Activated CD8-positive, alpha-beta memory T cell treated with anti-CD3 and anti-CD28 coated beads, Interleukin-2, amount 50 U/mL, for 4 hours (primary cell): ENCODE measurements at regions not wholly inside any gene's neighbourhood (a gene's known extent, or its start where the extent isn't known, plus 50 kb on each side); places are given as distances from the start of the nearest gene placed in this dataset.

Experiments used
- DNase-seq: peaks from one replicate; pipeline ENCODE4 v3.0.0-alpha.2; 2020

DNA sequence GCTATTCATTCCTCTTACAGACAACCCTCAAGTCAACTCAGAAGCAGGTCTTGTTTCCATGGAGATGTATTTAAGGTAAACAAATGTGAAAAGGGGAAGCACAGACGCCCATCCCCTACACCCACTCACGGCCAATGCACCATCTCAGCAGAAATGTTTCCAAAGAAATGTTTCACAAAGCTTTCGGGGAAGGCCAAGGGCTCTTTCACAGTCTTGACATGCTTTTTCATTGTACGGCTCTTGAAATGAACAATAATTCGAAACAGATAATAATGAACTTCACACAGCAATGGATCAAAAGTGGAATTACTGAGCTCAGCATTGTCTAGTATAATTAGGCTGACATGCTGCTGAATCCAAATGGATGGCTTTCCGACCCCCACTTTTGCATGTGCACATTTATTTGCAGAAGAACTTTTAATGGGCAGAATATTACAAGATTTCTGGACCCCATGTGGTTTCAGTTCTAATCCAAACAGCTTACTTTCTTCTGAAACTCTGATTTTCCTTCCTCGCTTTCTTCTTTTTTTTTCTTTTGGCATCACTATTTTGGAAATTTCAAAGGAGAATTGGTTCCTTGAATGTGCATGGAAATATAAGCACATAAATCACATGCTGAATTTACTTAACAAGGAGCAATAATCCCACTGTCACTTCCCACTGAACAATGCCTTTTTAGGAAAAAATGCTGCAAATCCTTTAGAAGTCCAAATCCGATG, 160.9 kb downstream of the SMIM20 start:
- DNase-seq, result no peak

DNA sequence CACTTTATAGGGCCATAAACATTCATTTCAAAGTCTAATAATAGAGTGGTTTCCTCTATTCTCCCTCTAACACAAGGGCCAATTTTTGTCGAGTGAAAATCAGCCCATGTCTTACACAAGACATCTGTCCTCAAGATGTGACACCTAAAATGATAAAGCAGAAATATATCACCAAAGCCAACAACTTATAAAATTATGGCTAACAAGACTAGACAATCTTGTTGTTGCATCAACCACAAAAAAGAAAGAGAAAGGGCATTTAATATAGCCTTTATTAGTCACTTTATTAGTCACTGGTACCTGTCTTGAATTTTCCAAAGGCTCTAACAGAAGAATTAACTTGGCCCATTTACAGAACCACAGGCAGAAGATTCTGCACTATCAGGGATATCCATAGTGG, 161.6 kb downstream of the SMIM20 start:
- no peak for DNase-seq

DNA sequence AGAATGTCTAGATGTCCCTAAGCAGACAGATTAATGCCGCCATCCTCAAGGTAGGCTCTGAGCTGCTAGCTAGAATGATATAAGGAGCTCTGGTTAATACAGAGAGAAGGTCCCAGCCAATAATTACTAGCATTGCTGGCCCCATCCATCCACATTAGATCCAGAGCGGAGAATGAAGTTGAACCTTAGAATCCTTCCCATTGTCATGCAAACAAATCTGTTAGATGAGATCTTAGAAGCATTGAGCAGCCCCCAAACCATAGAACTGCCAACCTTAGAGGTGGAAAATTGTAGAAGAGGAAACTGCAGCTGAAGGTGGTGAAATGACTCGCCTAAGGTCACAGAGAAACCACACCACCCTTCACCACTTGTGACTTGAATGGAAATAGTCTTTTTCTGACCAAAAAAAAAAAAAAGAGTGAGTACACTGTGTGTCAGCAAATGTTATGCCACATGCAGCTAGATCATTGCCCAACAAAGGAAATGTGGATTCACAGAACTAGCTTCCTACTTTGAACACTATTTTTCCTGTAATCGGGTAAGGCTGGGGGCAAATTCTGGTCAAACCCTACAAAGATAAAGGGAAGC, 162.1 kb downstream of the SMIM20 start:
- DNase-seq, result no peak

DNA sequence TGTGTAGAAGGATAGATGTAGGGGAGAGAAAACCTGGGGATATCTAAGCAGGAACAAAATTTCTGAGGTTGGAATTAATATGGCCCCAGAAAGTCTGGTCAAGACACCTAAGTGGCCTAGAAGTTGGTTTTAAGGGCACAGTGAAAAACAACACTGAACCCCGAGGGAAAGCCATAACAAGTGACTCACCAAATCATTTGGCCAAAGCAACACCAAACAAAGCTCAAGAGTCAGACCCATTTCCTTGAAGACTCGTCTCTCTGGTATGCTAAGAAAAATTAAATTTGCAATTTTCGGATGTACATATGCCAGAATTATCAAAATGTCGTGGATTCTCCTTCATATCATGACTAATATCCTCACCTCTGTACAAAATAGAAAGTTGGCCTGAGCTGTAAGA, 162.9 kb downstream of the SMIM20 start:
- DNase-seq, result no peak

DNA sequence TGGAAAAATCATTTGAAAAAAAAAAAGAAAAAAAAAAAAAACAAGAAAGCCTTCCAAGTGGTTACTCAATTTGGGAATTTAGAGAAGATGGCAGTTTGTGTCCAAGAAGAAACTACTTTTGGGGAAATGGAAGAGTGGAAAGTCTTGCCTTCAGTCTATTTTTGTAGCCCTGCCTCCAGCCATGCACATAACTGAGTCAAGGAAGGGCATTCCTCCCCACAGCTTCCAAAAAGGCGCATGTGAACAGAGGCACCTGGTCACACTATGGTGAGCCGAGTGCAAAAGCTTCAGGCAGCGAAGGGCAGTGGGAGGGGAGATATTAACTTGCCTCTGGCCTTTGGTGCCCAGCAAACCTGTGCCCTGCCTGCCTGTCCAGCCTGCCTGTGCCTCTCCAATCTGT, 163.7 kb downstream of the SMIM20 start:
- no peak for DNase-seq

DNA sequence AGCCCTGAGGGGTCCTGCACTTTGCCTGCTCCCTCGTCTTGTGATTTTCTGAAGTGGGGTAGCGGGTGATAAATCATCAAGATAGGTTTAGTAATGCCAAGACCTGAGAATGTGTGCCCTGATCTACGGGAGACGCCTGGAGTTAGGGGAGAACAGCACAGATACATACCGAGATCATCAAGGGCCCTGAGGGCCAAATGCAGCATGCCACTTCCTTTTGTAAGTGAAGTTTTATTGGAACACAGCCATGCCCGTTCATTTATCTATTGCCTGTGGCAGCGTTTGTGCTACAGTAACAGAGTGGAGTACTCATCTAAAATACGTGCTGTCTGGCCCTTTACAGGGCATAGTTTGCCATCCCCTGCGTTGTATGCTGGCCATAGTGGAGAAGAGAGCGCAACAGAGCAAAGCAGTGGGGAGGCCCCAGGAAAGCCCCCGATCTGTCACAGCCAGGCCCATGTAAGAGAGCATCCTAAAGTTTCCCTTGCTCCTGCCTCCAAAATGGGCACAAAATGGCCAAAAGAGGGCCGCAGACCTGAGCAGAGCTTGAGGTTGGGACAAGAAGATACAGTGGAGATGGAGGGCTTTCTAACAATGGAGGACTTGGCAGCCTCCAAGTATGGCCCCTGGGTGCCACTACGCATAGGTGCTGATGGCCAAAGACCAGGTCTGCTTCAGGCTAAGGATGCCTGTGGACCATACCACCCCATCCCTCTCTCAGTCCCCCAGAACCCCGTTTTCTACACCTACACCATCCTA, 167.0 kb downstream of the SMIM20 start:
- no peak for DNase-seq

DNA sequence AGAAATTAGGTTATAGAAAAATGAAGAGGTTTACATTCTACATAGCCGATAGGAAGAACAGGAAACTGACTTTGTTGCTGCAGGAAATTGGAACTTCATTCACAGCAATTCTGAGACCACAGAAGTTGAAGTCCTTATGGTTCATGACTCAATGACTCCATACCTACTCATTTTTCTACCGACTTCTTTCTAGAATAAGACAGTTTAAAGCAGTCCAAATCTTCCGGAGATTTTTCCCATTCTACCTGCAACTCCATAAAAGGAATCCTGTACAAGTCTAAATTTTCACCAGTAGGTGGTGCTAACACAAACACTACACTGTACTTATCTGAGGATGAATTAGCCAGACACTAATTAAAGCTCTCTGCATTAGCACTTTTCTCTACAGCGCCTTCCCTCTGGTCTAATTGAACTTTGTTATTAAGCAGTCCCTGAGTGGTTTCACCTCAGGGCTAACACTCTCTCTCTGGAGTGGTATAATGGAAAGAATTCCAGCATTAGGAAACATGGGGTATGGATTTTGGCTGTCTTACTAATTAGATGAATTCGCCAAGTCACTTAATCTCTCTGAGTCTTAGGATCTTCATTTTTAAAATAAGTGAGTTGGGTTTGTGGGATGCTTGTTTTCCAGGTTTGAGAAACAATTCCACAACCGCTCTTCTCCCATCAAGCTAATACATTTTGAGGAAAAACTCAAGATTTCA, 167.9 kb downstream of the SMIM20 start:
- no peak for DNase-seq

DNA sequence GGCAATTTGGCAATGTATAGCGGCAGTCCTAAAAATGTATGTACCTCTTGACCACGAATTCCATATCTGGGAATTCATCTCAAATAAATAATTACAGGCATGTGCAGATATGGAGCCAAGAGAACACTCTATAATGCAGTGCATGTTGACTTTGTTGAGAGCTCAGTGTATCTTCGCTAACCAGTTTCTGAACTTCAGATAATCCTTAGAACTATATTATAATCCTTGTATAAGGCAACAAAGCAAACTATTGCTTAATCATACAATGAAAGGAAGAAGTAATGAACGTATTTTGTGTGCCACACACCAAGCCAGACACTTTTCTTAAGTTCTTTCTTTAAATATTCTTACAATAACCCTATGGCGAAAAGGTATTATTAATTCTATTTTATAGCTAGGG, 168.5 kb downstream of the SMIM20 start:
- DNase-seq, result no peak

DNA sequence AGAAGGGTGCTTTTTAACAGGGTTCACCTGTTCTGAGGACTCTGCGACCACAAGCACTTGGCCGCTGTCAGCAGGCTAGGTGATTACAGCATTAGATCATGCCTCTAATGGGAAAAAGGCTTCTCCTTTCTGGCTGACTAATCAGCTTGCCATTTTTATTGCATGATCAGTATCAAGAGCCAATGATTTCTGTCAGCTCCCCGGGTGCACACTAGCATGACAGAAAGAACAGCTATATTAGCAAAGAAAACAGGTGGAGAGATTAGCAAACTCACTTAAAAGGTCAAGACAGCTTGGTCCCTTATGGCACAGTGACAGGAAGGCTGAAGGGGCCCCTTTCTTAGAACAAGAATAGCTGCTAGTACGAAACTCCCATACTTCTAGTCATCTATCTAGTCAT, 170.0 kb downstream of the SMIM20 start:
- no peak for DNase-seq

DNA sequence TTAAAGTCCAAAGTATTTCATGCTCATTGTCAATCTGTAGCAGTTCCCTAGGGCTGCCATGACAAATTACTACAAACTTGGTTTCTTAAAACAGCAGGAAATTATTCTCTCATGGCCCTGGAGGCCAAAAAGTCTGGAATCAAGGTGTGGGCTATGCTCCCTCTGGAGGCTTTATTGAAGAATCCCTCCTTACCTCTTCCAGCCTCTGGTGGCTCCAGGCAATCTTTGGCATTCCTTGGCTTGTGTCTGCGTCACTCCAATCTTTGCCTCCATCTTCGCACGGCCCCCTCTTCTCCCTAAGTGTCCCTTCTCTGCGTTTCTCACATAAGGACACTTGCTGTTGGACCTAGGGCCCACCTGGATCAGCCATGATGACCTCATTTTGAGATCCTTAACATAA, 170.4 kb downstream of the SMIM20 start:
- DNase-seq, result no peak

DNA sequence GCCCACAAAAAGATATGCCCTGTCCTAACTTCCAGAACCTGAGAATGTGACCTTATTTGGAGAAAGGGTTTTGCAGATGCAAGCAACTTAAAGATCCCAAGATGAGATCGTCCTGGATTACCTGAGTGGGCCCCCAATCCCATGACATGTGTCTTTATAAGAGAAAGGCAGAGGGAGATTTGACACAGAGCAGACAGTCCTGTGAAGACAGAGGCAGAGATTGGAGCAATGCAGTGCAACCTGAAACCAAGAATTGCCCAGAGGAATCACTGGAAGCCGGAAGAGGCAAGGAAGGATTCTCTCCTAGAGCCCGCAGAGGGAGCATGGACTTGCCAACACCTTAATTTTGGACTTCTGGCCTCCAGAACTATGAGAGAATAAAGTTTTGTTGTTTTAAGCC, 171.5 kb downstream of the SMIM20 start:
- no peak for DNase-seq

DNA sequence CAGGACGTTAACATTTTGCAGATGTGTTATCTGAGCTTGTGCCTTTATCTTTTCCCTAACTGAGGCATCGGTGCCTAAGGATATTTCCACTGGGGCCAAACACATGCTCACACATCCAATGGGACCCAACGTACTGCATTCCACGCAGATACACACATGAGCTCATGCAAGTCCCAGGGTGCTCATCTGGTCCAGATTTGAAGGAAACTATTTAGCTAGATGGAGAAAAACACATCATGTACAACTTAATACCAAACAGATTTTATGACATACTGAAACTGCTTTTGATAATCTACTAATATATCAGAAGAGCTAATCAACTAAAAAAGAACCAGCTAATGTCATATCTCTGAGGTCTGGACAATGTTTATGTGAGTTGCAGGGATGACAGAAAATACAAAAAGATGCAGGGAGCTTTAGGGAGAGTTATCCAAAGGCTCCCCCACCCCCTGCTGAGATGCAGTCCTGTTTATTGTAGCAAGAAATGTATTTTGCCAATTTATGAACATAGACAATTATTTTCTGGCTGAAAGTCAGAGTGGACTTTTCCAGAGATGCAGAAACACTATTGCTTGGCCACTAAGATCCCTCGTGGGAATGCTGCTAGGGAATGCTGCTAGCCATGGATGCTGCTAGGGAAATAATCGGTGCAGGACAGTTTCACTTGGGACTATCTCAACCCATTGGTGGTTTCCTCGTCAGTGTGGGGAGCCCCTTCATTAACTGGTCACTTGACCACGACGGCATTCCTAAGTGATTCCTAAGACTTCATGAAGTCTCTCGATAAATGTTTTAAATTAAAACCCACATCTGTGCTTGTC, 172.8 kb downstream of the SMIM20 start:
- DNase-seq, result no peak

DNA sequence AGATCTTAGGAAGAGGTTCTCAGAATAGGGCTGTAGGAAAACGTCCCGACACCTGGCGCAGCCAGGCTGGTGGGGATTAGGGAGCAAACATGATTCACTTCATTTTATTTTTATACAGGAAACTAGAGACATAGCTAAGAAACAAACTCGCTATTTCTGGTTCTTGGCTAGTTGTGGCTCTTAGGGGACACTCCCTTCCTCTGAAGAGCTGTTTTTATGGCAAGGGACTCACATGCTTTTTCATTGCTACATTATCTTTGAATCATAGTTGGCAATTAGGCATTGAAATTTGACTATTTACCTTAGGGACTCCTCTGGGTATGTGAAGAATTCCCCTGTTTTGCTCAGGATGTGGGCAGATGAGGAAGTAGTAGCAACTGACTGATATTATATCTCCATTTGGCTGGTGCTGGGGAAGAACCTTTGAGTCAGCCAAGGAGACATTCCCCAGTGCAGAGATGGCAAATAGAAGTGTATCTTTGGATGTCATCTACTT, 174.5 kb downstream of the SMIM20 start:
- no peak for DNase-seq

DNA sequence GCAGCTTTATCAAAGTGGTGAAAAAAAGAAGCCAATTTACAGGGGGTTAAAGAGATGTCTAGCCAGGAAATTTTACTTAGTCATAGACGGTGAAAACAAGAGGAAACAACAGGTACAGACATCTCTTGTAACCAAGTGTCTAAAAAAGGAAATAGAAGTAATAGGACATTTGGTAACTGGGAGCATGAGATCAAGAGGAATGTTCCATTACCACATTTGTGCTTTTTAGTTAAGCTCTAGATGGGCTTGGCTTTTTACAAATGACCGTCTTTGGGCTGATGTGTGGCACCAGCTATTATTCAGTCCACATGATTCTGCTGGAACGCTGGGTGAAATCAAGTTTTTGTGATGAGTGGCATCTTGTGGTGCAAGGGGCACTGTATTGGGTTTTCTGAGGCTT, 179.5 kb downstream of the SMIM20 start:
- DNase-seq, result no peak

DNA sequence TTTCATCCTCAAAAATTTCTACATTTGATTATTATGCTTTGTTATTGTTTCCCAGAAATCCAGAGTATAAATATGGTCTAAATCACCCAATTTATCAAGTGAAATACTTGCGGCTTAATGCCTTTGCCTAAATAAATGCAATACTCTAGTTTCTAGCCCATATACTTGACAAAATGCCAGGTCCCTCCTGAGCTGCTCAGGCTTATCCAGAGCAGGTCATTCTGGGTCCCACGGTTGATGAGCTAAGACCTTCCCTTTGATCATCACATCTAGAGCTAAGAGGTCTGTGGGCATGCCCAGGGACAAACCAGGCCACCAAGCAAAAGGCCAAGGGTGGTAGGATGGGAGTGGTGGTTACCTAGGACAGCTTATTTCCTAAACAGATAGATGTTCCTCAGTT, 180.1 kb downstream of the SMIM20 start:
- no peak for DNase-seq

DNA sequence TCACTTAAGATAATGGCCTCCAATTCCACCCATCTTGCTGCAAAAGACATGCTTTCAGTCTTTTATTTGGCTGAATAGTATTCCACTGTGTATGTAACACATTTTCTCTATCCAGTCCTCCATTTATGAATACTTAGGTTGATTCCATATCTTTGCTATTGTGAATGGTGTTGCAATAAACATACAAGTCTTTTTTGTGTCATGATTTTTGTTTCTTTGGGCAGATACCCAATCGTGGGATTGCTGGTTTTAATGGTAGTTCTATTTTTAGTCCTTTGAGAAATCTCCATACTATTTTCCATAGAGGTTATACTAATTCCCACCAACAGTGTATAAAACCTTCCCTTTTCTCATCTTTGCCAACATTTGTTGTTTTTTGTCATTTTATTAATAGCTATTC, 180.9 kb downstream of the SMIM20 start:
- no peak for DNase-seq

DNA sequence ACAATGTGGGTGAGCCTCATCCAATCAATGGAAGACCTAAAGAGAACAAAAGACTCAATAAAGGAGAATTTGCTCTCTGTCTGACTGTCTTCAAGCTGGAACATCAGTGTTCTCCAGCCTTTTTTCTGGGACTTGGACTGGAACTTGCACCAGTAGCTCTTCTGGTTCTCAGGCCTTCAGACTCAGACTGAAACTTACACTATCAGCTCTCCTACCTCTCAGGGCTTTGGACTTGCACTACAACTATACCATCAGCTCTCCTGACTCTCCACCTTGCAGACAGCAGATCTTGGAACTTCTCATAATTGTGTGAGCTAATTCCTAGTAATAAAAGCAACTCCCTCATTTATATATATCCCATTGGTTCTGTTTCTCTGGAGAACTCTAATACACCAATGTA, 185.9 kb downstream of the SMIM20 start:
- no peak for DNase-seq

DNA sequence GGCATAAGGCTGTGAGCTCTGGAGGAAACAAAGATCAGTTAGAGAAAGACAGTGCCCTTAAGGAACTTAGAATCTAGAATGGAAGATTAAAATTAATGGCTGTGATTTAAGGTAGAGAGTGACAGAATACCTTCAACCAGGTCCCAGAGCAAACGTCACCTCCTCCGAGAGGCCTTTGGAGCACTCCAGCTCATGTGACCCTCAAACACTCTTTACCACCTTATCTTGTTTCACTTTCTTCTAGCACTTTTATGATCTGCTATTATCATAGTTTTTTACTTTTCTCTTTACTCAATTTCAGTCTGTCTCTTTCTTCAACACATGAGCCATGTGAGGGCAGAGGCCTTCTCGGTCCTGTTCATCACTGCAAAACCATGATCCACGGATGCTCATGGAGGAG, 187.0 kb downstream of the SMIM20 start:
- DNase-seq, result no peak

DNA sequence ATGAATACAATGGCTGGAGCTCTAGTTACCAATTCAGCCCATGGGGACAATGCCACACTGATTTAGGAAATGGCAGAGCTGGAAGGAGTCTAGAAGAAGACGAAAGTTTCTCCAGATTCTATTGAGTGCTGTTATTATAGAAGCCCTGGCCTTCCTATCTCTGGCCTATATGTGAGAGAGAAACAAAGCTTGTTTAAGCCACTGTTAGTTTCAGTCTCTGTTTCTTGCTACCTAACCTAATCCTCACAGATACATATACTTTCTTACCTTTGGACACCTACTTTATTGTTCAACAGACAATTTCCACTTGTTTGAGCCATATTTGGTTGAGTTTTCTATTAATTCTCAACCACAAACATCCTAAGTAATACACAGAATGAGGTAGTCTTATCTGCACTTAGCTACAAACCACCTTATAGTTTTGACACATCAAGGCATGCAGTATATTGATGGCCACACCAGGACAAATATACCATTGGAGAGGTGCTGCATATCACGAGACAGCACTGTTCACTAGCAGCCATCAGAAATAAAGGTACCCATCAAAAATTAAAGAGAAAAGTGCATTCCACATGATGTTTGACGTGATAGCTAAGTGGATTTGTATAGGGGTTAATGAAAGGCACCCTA, 190.2 kb downstream of the SMIM20 start:
- DNase-seq, result no peak

DNA sequence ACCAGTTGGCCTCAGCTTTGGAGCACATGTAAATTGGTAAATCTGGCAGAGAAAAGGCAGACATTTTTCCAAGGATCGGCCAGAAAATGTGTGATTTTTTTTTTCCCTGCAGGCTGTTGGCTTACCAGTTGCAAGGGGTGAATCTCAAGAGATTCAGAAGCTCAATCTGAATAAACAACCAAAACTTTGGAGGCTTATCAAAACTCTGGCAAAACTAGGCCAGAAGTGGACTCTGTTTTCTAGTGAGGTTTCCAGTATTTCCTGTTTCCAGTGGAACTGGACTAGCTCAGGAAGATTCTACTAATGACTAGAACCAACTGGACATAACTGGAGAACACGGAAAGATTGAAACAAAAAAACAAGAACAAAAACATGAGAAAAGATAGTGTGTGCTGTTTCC, 191.3 kb downstream of the SMIM20 start:
- no peak for DNase-seq

DNA sequence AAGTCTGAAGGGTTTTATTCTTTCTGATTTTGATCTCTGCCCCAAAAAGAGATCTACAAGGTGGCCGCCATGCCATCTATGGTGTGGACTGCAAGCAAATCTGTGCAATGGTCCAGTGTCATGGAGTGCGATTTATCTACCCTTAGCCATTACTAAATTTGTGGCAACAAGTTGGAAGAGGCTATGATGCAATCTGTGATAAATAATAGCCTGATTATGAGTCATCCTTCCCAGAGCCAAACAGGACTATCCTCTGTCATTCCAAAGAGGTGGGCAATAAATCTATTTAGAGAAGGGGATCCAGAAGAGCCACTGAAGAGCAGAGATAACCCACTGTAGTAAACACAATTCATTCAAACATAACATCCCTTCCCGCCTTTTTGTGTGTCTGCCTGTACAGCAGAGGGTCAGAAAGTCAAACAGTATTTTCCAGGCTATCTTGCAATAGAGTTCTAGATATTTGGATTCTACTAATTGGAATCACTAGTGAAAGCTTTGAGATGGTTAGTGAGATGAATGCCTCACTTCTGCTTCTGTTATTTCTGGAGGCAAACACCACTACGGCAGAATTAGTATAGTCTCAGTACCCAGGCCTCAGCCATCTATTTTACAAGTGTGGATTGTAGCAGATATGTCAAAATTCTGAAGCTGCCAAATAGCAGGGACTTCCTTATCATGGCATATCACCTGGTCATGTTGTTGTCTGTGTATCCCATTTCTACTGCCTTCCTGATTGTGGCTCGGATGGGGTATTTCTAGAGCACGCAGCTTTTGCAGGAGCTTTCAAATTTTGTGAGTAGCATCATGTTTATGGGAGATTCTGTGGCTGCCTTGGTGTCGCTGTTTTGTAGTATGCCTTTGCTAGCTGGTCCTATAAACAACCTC, 192.0 kb downstream of the SMIM20 start:
- DNase-seq, result no peak
